ENCODE measurements at regions not wholly inside any gene's neighbourhood (a gene's known extent, or its start where the extent isn't known, plus 50 kb on each side); places are given as distances from the start of the nearest gene placed in this dataset.

- no peak for DNase-seq (ENCODE audit: low read depth)
These were observed 205.6 kb downstream of the PSAT1 start for GRCh38 chr9:78502566-78502965.

GRCh38 chr9:78505546-78505945, 208.6 kb downstream of the PSAT1 start:
- DNase-seq (ENCODE audit: low read depth), result no peak

GRCh38 chr9:78507037-78507436, 210.1 kb downstream of the PSAT1 start:
- no peak for DNase-seq (ENCODE audit: low read depth)

GRCh38 chr9:78510035-78510434, 213.1 kb downstream of the PSAT1 start:
- DNase-seq (ENCODE audit: low read depth), result no peak

- DNase-seq (ENCODE audit: low read depth), result no peak
These were observed 218.2 kb downstream of the PSAT1 start for GRCh38 chr9:78515108-78515507.

- no peak for DNase-seq (ENCODE audit: low read depth)
These were observed 222.9 kb downstream of the PSAT1 start for GRCh38 chr9:78519786-78520185.

GRCh38 chr9:78521680-78522079, 224.8 kb downstream of the PSAT1 start:
- no peak for DNase-seq (ENCODE audit: low read depth)

GRCh38 chr9:78525986-78526560, 229.1 kb downstream of the PSAT1 start:
- no peak for DNase-seq (ENCODE audit: low read depth)

- no peak for DNase-seq (ENCODE audit: low read depth)
These were observed 236.6 kb downstream of the PSAT1 start for GRCh38 chr9:78533500-78533899.

- DNase-seq (ENCODE audit: low read depth), result no peak
These were observed 242.3 kb downstream of the PSAT1 start for GRCh38 chr9:78539188-78539587.

GRCh38 chr9:78539904-78540303, 243.0 kb downstream of the PSAT1 start:
- DNase-seq (ENCODE audit: low read depth), result no peak

- no peak for DNase-seq (ENCODE audit: low read depth)
These were observed 245.0 kb downstream of the PSAT1 start for GRCh38 chr9:78541868-78542443.

GRCh38 chr9:78542491-78543181, 245.7 kb downstream of the PSAT1 start:
- DNase-seq (ENCODE audit: low read depth), result no peak

- no peak for DNase-seq (ENCODE audit: low read depth)
These were observed 246.4 kb downstream of the PSAT1 start for GRCh38 chr9:78543353-78543752.

GRCh38 chr9:78544230-78544629, 247.3 kb downstream of the PSAT1 start:
- no peak for DNase-seq (ENCODE audit: low read depth)

GRCh38 chr9:78547831-78548230, 250.9 kb downstream of the PSAT1 start:
- DNase-seq (ENCODE audit: low read depth), result no peak

- DNase-seq (ENCODE audit: low read depth), result no peak
These were observed 251.7 kb downstream of the PSAT1 start for GRCh38 chr9:78548670-78549069.

- no peak for DNase-seq (ENCODE audit: low read depth)
These were observed 252.8 kb downstream of the PSAT1 start for GRCh38 chr9:78549711-78550110.

GRCh38 chr9:78552802-78553201, 255.9 kb downstream of the PSAT1 start:
- no peak for DNase-seq (ENCODE audit: low read depth)

GRCh38 chr9:78557540-78557939, 260.6 kb downstream of the PSAT1 start:
- DNase-seq (ENCODE audit: low read depth), result no peak

- DNase-seq (ENCODE audit: low read depth), result no peak
These were observed 262.5 kb downstream of the PSAT1 start for GRCh38 chr9:78559449-78559885.

- no peak for DNase-seq (ENCODE audit: low read depth)
These were observed 265.1 kb downstream of the PSAT1 start for GRCh38 chr9:78562021-78562420.

GRCh38 chr9:78563269-78563668, 266.3 kb downstream of the PSAT1 start:
- DNase-seq (ENCODE audit: low read depth), result no peak

- no peak for DNase-seq (ENCODE audit: low read depth)
These were observed 268.6 kb downstream of the PSAT1 start for GRCh38 chr9:78565481-78565880.

All from fibroblast of the conjunctiva (primary cell).